B cell (primary cell): ENCODE measurements at regions not wholly inside any gene's neighbourhood (a gene's known extent, or its start where the extent isn't known, plus 50 kb on each side); places are given as distances from the start of the nearest gene placed in this dataset.

Experiments used
- ATAC-seq: fragments of 200-7000 bp; cut with Tn5 transposase; one replicate; pipeline ENCODE4 v1.10.0; 2021; ENCODE audit warnings: low read depth, mild to moderate bottlenecking, moderate number of reproducible peaks, moderate library complexity
- CTCF ChIA-PET: fragments of 350-600 bp; sonication (Branson Sonifier 250); formaldehyde crosslinking; loops from one replicate; lab custom pipeline; 2021; ENCODE audit warnings: antibody characterized with exemption, inconsistent platforms; lab: Charles Lee
- POLR2A ChIA-PET: fragments of 350-600 bp; sonication (Branson Sonifier 250); formaldehyde crosslinking; loops from one replicate; lab custom pipeline; 2021; ENCODE audit warnings: antibody characterized with exemption; lab: Charles Lee
- DNase-seq: peaks from one replicate; pipeline ENCODE4 v3.0.0; 2013
- H2AFZ ChIP-seq: 2 replicates; pipeline ENCODE4 v1.6.1; 2012; ENCODE audit warnings: mild to moderate bottlenecking, low read depth, low read length; ENCODE audit not compliant: insufficient read depth, poor library complexity, severe bottlenecking
- H3K27ac ChIP-seq, 2 donors: 1 replicate in 1 of 2; 2 replicates in 1 of 2; pipeline ENCODE4 v1.5.1; 2012 to 2013; ENCODE audit warnings: low read length in 2 of 2, mild to moderate bottlenecking in 2 of 2, moderate library complexity in 1 of 2
- H3K27me3 ChIP-seq, 4 experiments: fragments of 200-600 bp in 1 of 4; sonication (generic) in 1 of 4; replicated peaks in 1 of 4; 1 replicate in 2 of 4; 2 replicates in 2 of 4; pipeline versions ENCODE4 v1.6.1 to v1.7.0; 2013 to 2016; ENCODE audit warnings: low read length in 3 of 4, mild to moderate bottlenecking in 2 of 4, mixed read lengths in 1 of 4, moderate library complexity in 1 of 4; ENCODE audit not compliant: insufficient read depth in 4 of 4, control insufficient read depth in 3 of 4; ENCODE audit errors: control extremely low read depth in 1 of 4
- H3K36me3 ChIP-seq, 2 experiments: replicated peaks in 1 of 2; 1 replicate in 1 of 2; 2 replicates in 1 of 2; pipeline versions ENCODE4 v1.6.1 to v1.7.1; 2013; ENCODE audit warnings: low read length in 1 of 2; ENCODE audit not compliant: insufficient read depth in 2 of 2, control insufficient read depth in 1 of 2; ENCODE audit errors: control extremely low read depth in 1 of 2, extremely low read depth in 1 of 2
- H3K4me1 ChIP-seq, 2 donors: fragments of 200-600 bp in 1 of 2; sonication (generic) in 1 of 2; 1 replicate in 1 of 2; 2 replicates in 1 of 2; pipeline versions ENCODE4 v1.5.1 to v1.6.1; 2013 to 2017; ENCODE audit warnings: low read length in 2 of 2; ENCODE audit not compliant: control insufficient read depth in 2 of 2, insufficient read depth in 2 of 2
- H3K4me2 ChIP-seq: replicated peaks from 2 replicates; pipeline ENCODE3; 2012; ENCODE audit warnings: mild to moderate bottlenecking, low read depth, low read length; ENCODE audit not compliant: poor library complexity, severe bottlenecking
- H3K4me3 ChIP-seq, 5 experiments: fragments of 200-600 bp in 1 of 5; sonication (generic) in 1 of 5; 1 replicate in 3 of 5; 2 replicates in 2 of 5; pipeline versions ENCODE4 v1.5.1 to v1.7.0; 2011 to 2016; ENCODE audit warnings: low read length in 4 of 5, mild to moderate bottlenecking in 4 of 5, low read depth in 2 of 5, control low read depth in 1 of 5, moderate library complexity in 1 of 5; ENCODE audit not compliant: insufficient read depth in 1 of 5; ENCODE audit errors: control extremely low read depth in 1 of 5, extremely low read depth in 1 of 5
- H3K79me2 ChIP-seq: fragments of 200-600 bp; sonication (generic); one replicate; pipeline ENCODE4 v1.6.0; 2016; ENCODE audit warnings: low read length; ENCODE audit not compliant: control insufficient read depth, insufficient read depth
- H3K9ac ChIP-seq: fragments of 200-600 bp; sonication (generic); 2 replicates; pipeline ENCODE4 v1.6.1; 2017; ENCODE audit warnings: mild to moderate bottlenecking, low read length, moderate library complexity
- H3K9me3 ChIP-seq, 3 donors: one replicate each; pipeline versions ENCODE4 v1.6.1 to v1.7.1; 2013; ENCODE audit warnings: low read length in 2 of 3; ENCODE audit not compliant: control insufficient read depth in 2 of 3, insufficient read depth in 1 of 3; ENCODE audit errors: control extremely low read depth in 1 of 3
- H4K20me1 ChIP-seq: 2 replicates; pipeline ENCODE4 v1.6.0; 2012; ENCODE audit warnings: mild to moderate bottlenecking, low read length; ENCODE audit not compliant: insufficient read depth, control insufficient read depth, poor library complexity, severe bottlenecking
- H3K27ac Mint-ChIP-seq: one replicate; pipeline ENCODE4 v1.8.0; 2021; ENCODE audit warnings: mixed read lengths
- H3K27me3 Mint-ChIP-seq: one replicate; pipeline ENCODE4 v1.8.0; 2021; ENCODE audit warnings: mixed read lengths
- H3K4me1 Mint-ChIP-seq: one replicate; pipeline ENCODE4 v1.8.0; 2021; ENCODE audit warnings: mixed read lengths
- H3K4me3 Mint-ChIP-seq: one replicate; pipeline ENCODE4 v1.8.0; 2021; ENCODE audit warnings: mixed read lengths
- H3K9me3 Mint-ChIP-seq: one replicate; pipeline ENCODE4 v1.8.0; 2022; ENCODE audit warnings: mixed read lengths; ENCODE audit not compliant: insufficient read depth
- EZH2 ChIP-seq: IDR thresholded peaks from 2 replicates; pipeline ENCODE4 v1.6.1; 2012; ENCODE audit warnings: borderline replicate concordance, low read depth, mild to moderate bottlenecking, moderate library complexity, low read length; ENCODE audit not compliant: insufficient read depth, poor library complexity, severe bottlenecking
- WGBS: methylation state at CpG from one replicate; pipeline ENCODE4 v1.1.5; 2013; ENCODE audit warnings: missing lambda C conversion rate; ENCODE audit not compliant: insufficient coverage; 5-methylcytosine and 5-hydroxymethylcytosine counted together
- intact Hi-C: fragments of 100-400 bp; cut with micrococcal nuclease; formaldehyde crosslinking; loops from one replicate; pipeline ENCODE4 v1.10.0; 2022
- TF ChIP-seq, protein P1 (sequence below): fragments of 200-600 bp; IDR thresholded peaks from one replicate; pipeline ENCODE4 v1.8.0; 2022; ENCODE audit warnings: antibody characterized with exemption, mild to moderate bottlenecking

DNA sequence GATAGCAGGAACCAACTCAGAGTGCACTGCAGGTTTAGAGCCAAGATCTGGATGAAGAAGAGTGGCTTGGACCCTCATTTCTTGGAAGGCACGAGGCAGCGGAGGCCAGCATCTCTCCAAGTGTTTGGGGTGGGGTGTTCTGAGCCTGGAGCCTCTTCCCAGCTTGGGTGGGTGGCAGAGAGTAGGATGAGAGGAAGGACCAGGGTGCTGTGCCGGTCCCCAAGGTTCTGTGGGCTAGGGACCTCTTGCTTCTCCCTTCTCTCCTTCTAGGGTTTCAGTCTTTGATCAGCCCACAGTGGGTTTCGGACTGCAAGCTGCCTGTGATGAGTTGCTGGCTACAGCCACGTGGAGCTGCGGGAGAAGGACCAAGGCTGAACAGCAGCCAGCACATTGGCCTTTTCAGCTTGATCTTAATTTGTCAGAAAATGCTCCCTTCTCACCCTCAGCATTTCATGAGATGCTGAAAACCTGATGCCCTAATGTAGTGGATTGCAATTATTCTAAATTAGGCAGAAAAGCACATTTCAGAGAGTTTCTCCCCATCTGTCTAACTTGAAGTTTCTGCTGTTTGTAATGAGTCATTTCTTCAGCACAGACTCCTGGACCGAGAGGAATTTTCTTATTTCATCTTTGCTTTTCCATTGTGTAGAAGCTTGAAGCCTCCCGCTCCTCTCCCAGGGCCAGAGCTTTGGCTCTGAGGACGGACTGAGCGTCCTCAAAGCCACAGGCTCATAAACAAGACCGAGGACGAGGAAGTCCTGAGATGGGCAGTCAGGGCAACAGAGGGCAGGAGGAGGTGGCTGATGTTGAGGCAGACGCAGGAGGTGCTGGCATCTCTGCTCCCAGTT, 99.1 kb upstream of the HDAC4 start:
- POLR2A ChIA-PET = no interaction called here
- Histone ChIP-seq H2AFZ (no peak overlapping the region), H4K20me1 (no peaks in the 10 kb centered on the region), H3K36me3 (no peaks in the 10 kb centered on the region), H3K27me3 (peaks cover 0 to 4% (median 0%) of the 10 kb centered on the region in 4 experiments), H3K4me1 (no peaks in the 10 kb centered on the region), H3K79me2 (no peaks in the 10 kb centered on the region), H3K27ac (no peak overlapping the region), H3K4me2 (no peak overlapping the region), H3K9ac (no peak overlapping the region), H3K4me3 (no peak overlapping the region), H3K9me3 (peaks cover 0 to 9% (median 0%) of the 10 kb centered on the region in 3 donors)
- Mint-ChIP-seq H3K27me3 (peaks cover 5% of the 10 kb centered on the region), H3K4me1 (no peaks in the 10 kb centered on the region), H3K9me3 (no peaks in the 10 kb centered on the region), H3K4me3 (no peak overlapping the region), H3K27ac (no peak overlapping the region)
- 83% methylated on average over 12 of the region's 13 CpGs for WGBS
- TF ChIP-seq, protein P1, sequence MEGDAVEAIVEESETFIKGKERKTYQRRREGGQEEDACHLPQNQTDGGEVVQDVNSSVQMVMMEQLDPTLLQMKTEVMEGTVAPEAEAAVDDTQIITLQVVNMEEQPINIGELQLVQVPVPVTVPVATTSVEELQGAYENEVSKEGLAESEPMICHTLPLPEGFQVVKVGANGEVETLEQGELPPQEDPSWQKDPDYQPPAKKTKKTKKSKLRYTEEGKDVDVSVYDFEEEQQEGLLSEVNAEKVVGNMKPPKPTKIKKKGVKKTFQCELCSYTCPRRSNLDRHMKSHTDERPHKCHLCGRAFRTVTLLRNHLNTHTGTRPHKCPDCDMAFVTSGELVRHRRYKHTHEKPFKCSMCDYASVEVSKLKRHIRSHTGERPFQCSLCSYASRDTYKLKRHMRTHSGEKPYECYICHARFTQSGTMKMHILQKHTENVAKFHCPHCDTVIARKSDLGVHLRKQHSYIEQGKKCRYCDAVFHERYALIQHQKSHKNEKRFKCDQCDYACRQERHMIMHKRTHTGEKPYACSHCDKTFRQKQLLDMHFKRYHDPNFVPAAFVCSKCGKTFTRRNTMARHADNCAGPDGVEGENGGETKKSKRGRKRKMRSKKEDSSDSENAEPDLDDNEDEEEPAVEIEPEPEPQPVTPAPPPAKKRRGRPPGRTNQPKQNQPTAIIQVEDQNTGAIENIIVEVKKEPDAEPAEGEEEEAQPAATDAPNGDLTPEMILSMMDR = no peak
- TF ChIP-seq EZH2 = no peak
- DNase-seq = no peak
- intact Hi-C loops = no loop called here
- CTCF ChIA-PET = no interaction called here
- ATAC-seq = no peak

DNA sequence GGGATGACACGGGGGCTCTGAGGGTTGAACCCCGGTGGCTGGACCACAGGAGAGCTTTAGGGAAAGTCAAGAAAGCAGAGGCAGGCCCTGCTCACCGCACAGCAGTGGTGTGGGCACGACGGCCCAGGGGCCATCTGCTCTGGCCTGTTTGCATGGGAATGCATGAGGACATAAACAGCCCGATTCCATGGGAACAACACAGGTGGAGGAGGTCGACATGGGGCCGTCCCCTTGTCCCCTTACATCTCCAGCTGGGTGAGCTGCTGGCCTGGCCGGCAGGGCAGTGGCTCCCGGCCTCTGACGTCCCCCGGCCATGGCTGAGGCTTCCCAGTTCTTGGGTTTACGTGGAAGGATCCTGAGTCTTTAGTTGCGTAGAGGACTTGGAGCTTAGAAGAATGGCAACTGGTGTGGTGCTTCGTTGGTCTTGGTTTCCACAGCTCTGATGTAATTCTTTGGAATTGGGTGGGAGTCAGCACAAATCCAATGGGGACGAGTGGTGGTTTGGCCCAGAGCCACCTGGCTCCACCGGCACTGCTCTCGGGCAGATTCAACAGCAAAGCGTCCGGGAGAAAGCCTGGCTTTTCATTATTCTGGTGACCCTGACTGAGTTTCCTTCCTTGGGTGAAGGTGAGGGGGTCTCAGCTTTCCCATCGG, 98.3 kb upstream of the HDAC4 start:
- intact Hi-C loops = no loop called here
- Mint-ChIP-seq H3K4me1 (no peaks in the 10 kb centered on the region), H3K9me3 (no peaks in the 10 kb centered on the region), H3K27ac (no peak overlapping the region), H3K27me3 (peaks cover 9% of the 10 kb centered on the region), H3K4me3 (no peak overlapping the region)
- H3K36me3 ChIP-seq = no peaks in the 10 kb centered on the region
- H2AFZ ChIP-seq = no peak overlapping the region
- TF ChIP-seq EZH2 = no peak
- TF ChIP-seq, protein P1 = no peak
- peaks cover 0 to 9% (median 0%) of the 10 kb centered on the region in 3 donors for H3K9me3 ChIP-seq
- no peak overlapping the region for H3K4me3 ChIP-seq
- CTCF ChIA-PET = no interaction called here
- POLR2A ChIA-PET = no interaction called here
- no peak overlapping the region for H3K9ac ChIP-seq
- WGBS = 85% methylated on average over 21 of the region's 21 CpGs
- H4K20me1 ChIP-seq = no peaks in the 10 kb centered on the region
- peaks cover 0 to 4% (median 0%) of the 10 kb centered on the region in 4 experiments for H3K27me3 ChIP-seq
- no peak overlapping the region for H3K4me2 ChIP-seq
- no peaks in the 10 kb centered on the region for H3K79me2 ChIP-seq
- DNase-seq (no peak), ATAC-seq (no peak)
- no peak overlapping the region for H3K27ac ChIP-seq
- no peaks in the 10 kb centered on the region for H3K4me1 ChIP-seq
